ENCODE measurements at regions not wholly inside any gene's neighbourhood (a gene's known extent, or its start where the extent isn't known, plus 50 kb on each side); places are given as distances from the start of the nearest gene placed in this dataset.

GRCh38 chr5:67605730-67606585 is 409.4 kb upstream of the CD180 start:
- H3K4me3 ChIP-seq (ENCODE audit: low read depth, low read length), result no peak overlapping the region
- DNase-seq (ENCODE audit: low read depth), result no peak
- no peak for TF ChIP-seq CTCF (IDR thresholded peaks at IDR 0.05; ENCODE audit: insufficient read depth, low read depth, low read length)

GRCh38 chr5:67591491-67591890 is 394.9 kb upstream of the CD180 start:
- H3K4me3 ChIP-seq (ENCODE audit: low read depth, low read length), result no peak overlapping the region
- TF ChIP-seq CTCF (IDR thresholded peaks at IDR 0.05; ENCODE audit: insufficient read depth, low read depth, low read length), result no peak
- DNase-seq (ENCODE audit: low read depth), result no peak

GRCh38 chr5:67588389-67588788 is 391.8 kb upstream of the CD180 start:
- H3K4me3 ChIP-seq (ENCODE audit: low read depth, low read length), result no peak overlapping the region
- DNase-seq (ENCODE audit: low read depth), result no peak
- no peak for TF ChIP-seq CTCF (IDR thresholded peaks at IDR 0.05; ENCODE audit: insufficient read depth, low read depth, low read length)

GRCh38 chr5:67581203-67581602 is 384.6 kb upstream of the CD180 start:
- no peak overlapping the region for H3K4me3 ChIP-seq (ENCODE audit: low read depth, low read length)
- no peak for DNase-seq (ENCODE audit: low read depth)
- TF ChIP-seq CTCF (IDR thresholded peaks at IDR 0.05; ENCODE audit: insufficient read depth, low read depth, low read length), result no peak

GRCh38 chr5:67578011-67578410 is 381.4 kb upstream of the CD180 start:
- no peak overlapping the region for H3K4me3 ChIP-seq (ENCODE audit: low read depth, low read length)
- peak; percentile 25 for DNase-seq (ENCODE audit: low read depth)
- TF ChIP-seq CTCF (IDR thresholded peaks at IDR 0.05; ENCODE audit: insufficient read depth, low read depth, low read length), result no peak

GRCh38 chr5:67577424-67577823 is 380.8 kb upstream of the CD180 start:
- no peak for TF ChIP-seq CTCF (IDR thresholded peaks at IDR 0.05; ENCODE audit: insufficient read depth, low read depth, low read length)
- peak; percentile 19 for DNase-seq (ENCODE audit: low read depth)
- no peak overlapping the region for H3K4me3 ChIP-seq (ENCODE audit: low read depth, low read length)

- no peak for TF ChIP-seq CTCF (IDR thresholded peaks at IDR 0.05; ENCODE audit: insufficient read depth, low read depth, low read length)
- H3K4me3 ChIP-seq (ENCODE audit: low read depth, low read length), result no peak overlapping the region
- no peak for DNase-seq (ENCODE audit: low read depth)
These were observed 379.5 kb upstream of the CD180 start for GRCh38 chr5:67576112-67576511.
